GM21619 (cell line): ENCODE measurements at regions not wholly inside any gene's neighbourhood (a gene's known extent, or its start where the extent isn't known, plus 50 kb on each side); places are given as distances from the start of the nearest gene placed in this dataset.

Experiments used
- ATAC-seq: cut with Tn5 transposase; IDR thresholded peaks from one replicate; pipeline ENCODE4 v1.9.1; 2021; ENCODE audit not compliant: unreplicated experiment

DNA sequence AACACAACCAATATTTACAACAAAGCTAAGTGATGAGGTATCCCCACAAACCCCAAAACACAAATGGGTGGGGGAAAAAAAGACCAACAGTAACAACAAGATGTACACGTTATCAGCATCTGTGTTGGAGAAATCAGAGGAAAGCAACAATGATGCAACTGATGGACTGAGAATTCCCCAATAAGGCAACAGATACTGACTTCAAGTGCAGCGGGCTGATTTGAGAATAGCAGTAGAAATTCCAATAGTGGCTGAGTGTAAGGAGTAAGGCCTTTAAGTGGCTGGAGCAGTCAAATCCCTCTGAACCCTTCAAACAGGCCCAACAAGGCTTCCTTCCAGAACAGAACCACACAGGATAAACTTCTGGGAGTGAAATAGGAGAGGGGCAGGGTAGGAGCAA lies 97.6 kb downstream of the TM2D1 start:
- ATAC-seq: no peak

DNA sequence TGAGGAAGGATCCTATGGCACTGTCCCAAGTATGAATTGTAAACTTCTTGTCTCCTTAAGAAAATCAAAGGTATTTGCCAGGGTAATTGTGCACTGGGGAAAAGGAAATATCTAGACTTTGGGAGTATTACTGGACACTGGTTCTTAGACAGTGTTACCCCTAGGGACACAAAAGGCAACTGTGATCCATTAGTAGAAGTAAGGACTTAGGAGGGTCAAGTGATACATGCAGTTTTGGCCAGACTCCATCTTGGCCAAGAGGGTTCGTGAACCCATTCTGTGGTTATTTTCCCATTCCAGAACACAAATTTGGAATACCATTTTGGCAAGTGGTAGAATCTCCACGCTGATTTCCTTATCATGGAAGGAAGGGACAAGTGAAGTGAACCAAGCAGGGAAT lies 98.1 kb downstream of the TM2D1 start:
- no peak for ATAC-seq

DNA sequence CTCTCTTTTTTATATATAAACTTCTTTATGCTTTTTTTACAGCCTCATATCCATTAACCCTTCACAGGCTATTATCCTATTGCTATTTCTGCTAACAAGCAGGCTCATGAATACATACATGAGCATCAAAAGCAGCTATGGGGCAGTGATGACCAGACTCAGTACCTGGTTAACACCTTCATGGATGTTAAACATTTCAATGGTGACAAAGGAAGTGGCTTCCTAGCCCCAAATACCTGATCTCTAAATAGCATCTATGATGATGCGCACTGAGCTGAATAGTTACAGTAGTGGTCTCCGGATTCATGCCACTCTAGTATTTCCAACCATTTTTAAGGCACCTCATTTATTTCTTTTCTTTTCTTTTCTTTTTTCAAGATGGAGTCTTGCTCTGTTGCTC lies 101.1 kb downstream of the TM2D1 start:
- no peak for ATAC-seq

DNA sequence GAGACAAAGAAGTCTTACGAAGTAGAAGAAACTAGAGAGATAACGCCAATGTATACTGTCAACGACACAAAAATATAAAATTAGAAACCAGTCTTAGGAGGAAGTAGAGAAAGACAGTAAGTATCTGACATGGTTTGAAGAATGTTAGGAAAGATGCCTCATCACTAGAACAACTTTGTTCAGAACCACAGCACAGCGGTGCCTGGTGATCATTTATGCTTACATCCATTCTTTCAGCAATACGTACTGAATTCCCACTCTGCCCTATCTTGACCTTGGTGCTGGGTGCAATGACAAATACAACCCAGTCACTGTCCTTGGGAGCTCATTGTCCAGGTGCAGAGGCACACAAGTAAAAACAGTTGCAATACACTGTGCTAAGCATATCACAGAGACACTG lies 104.4 kb downstream of the TM2D1 start:
- no peak for ATAC-seq

DNA sequence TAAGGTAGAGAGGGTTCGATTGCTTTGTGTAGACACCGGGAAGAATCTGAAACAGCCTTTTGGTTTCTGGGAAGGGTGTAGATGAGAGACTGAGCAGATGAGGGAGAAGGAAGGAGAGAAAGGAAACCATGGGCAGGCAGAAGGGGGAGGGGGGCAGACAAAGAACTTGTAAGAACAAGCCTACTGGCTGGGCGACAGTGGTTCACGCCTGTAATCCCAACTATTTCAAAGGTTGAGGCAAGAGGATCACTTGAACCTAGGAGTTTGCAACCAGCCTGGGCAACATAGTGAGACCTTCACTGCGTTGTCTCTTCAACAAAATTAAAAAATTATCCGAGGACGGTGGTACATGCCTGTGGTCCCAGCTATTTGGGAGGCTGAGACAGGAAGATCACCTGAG lies 106.2 kb downstream of the TM2D1 start:
- no peak for ATAC-seq

DNA sequence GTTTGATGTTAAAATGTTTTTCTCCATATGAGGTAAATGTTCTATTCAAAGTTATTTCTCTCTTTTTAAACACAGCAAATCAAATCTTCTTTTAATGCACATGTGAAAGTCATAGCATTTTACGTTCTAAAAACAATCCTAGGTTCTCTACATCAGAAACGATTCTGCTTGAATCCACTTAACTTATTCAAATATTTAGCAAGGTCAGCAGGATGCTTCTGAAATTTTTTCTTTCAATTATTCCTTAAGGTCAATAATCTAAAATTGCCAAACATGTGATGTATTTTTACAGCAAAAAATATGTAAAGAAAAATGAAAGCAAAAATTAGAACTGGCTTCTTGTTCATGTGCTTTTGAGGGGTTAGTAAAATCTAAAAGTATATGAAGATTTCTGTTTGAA lies 106.7 kb downstream of the TM2D1 start:
- no peak for ATAC-seq

DNA sequence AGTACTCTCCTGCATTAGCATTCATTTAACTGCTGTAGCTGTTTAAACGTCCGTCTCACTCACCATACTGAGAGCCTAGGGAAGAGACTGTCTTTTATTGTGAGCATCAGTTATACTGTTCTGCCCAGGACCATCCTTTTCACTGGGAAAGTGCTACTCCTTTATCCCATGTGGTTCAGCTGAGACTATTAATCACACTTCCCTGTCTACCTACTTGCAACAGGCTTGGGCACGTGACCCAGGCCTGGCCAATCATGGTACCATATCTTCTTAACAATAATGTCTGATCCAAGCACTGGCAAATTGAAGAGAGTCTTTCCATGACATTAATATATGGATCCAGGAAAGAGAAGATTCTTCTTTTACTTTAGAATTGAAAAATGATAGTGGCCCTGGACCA lies 108.1 kb downstream of the TM2D1 start:
- ATAC-seq: no peak

DNA sequence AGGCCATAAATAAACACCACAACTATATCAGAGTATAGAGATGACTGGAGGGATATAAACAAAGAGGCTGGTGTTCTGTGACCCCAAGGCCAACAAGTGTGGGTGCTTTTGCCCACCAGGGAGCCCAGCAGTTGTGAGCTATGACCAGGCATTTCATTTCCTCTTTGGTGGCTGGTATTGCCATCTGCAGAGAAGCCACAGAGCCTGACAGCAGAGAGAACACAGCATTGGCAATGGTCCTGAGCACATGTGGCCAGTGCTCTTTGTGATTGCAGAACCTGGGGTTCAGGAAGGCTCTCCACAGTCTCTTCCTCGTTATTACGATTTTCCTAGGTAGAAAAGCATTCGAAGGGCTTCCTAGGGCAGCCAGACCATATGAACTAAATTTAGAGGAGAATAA lies 112.3 kb downstream of the TM2D1 start:
- ATAC-seq: no peak

DNA sequence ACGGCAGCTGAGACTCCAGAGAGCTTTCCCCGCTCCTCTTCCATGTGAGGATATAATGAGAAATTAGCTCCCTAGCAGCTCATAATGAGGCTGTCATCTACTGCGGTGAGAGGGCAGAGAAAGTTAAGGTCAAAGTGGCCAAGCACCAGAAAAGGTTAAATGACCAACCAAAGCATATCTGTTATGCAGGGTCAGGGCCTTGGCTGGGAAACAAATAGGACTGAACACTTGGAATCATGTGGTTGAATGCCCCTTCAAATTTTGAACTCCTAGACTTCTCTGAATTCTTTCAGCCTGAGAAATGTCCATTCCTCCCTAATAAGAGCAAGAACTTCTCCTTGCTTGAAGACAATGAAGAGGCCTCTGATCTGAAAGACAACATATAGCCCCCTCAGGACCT lies 115.9 kb downstream of the TM2D1 start:
- ATAC-seq: no peak

DNA sequence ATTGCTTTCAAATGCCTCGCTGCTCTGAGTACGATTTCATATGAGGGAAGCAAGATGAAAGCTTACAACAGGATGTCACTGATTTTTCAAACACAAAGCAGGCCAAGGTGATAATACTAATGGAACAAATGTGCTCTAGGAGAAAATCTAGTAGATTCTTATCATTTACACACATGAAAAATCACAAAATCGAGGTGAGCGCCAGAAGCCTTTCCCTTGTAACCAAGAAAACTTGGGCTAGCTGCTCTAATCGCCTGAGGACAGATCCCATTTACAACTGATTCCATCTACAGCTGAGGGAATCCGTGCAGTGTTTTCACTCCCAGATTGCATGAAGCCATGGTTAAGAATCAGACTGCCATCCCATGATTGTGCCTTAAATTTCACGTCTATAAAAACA lies 117.5 kb downstream of the TM2D1 start:
- no peak for ATAC-seq

DNA sequence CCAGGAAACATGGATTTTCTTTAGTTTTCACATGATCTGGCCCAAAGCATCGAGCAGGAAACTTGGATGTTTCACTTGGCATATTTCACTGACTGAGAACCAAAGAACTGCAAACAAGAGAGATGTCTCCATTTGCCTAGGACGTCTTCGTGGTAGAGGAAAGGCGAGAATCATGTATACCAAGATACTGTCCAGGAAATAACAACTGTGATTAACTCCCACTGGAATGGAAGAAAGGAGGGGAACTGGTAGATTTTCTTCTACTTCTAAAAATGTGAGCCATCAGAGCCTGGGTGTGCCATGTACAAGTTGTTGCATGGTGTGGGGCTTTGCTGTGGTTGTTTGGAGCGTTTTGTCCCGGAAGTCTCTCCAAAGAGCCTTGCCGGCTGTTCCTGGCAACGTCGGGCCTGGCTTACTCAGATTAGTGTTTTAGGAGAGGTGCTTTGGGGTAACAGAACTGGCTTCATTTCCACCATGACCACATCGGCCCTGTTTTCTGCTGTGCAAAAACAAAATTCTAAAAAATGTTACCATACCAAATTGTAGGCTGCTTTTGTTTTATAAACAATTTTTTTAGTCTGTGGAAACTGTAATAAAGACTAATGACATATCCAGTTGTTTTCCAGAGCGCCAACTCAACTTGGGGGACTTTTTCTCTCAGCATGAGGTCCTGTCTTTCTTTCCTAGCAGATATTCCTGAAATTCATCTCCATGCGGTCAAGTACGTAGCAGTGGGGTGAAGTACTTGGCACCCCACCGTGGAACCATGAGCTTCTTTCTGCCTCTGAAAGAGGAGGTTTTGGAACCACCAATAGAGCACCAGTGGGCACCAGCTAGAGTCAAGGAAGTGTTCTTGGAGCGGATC lies 118.3 kb downstream of the TM2D1 start:
- ATAC-seq: no peak

DNA sequence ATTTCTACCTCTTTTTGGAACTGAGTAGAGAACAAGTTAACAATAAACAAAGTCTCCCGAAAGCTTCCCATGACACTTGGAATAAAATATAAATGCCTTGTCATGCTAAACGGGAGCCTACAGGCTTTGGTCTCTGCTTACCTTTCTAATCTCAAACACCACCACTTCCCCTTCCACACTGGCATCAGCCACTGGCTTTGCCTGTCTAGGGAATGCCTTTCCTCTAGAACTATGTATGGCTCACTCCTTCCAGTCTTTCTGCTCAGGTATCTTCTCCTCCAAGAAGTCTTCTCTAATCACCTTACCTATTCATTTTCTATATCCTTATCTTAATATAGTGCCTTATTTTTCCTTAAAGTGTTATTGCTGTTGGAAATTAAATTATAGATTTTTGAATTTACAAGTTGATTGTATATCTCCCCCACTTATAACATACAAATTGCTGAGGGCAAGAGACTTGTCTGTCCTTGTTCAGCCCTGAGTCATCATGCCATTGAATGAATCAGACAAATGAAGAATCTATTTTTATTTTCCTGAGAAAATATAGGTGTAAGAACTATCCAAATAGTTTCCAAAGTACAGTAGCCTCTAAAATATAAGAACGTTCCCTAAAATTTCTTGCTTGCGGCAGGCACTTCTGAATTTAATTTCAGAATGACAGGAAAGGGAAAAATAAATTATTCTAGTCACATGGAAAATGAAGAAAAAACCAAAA lies 119.2 kb downstream of the TM2D1 start:
- ATAC-seq: no peak

DNA sequence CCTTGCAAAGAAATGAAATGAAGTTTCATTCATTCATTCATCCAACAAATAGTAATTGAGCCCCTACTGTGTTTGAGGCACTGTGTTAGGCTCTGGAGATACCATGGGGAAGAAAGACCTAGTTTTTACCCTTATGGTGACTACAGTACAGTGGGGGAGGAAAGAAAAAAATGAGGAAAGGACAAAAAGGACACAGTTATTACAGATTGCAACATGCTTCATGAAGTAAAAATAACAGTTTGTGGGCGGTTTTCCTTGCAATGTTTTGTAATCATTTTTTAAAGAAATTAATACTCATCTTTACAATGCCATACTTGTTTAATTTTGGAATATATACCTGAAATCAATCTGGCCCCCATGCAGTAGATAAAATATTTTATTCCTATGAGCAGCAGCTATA lies 120.3 kb downstream of the TM2D1 start:
- ATAC-seq: no peak

DNA sequence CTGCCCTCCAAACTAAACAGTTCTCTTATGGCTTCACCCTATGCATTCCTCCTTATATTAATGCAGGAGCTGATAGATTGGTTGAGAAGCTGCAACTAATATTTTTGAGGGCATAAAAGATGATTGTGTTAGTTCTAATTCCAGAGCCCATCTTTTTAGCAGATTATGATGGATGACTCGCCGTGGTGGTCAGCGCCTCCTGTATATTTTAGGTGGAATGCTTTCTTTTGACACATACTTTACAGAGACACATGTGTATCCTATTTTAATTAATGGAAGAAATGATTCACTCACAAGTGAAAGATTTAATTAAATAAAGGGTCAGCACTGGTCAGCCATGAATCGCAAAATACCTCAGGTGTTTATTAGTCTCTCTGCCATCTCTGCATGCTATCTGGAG lies 120.7 kb downstream of the TM2D1 start:
- ATAC-seq: no peak

DNA sequence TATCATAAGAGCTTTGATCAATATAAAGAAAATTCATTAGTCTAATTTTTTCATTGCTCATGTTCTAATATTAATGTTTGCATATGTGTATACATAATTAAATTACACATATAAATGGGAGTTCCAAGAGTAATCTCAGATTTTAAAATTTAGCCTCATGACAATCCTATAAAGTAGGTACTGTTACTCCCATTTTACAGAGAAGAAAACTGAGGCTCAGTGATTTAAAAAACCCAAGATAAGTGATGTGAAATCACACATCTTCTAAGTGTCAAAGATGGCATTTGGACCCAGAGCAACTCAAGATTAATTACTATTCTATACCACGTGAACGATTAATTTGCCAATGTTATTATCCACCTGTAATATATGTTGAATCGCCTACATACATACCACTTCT lies 122.3 kb downstream of the TM2D1 start:
- ATAC-seq: no peak

DNA sequence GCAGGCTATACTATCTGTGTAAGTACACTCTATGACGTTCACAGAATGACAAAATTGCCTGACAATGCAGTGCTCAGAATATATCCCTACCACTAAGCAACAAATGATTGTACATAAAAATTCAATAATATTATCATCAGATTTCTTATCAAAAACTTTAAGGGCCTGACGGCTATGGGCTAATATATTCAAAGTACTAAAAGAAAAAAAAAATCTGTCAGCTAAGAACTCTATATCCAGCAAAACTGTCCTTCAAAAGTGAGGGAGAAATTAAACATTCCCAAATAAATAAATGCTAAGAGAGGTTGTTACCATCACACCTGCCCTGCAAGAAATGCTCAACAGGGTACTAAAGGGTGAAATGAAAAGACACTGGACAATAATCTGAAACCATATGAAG lies 127.3 kb downstream of the TM2D1 start:
- no peak for ATAC-seq

DNA sequence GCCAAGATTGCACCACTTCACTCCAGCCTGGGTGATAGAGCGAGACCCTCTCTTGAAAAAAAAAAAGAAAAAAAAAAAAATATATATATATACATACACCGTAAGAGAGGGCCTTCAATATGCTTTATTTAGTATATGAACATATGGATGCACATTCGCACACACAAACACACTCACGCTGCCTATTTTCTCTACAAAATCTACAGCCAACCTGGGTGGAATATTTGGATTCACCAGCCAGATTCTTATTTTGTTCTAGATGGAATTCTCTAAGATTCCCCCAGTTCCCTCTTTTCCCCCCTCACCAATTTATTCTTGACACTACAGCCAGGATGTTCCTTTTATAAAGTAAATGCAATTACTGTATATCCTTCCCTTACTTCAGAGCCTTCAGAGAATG lies 131.6 kb downstream of the TM2D1 start:
- ATAC-seq: no peak

DNA sequence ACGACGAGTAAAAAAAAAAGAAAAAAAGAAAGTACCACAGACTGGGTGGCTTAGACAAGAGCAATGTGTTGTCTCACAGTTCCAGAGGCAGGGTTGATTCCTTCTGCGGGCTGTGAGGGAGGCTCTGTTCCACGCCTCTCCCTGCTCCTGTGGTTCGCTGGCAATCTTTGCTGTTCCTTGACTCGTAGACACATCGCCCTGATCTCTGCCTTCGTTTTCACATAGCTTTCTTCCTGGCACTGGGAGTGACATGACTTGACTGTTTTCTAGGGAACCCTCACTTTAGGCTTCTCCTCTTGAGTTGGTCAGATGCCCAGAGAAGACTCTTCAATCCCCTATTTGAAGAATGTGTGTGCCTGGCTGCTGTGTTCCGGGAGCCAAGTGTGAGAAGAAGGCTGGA lies 133.6 kb downstream of the TM2D1 start:
- no peak for ATAC-seq

DNA sequence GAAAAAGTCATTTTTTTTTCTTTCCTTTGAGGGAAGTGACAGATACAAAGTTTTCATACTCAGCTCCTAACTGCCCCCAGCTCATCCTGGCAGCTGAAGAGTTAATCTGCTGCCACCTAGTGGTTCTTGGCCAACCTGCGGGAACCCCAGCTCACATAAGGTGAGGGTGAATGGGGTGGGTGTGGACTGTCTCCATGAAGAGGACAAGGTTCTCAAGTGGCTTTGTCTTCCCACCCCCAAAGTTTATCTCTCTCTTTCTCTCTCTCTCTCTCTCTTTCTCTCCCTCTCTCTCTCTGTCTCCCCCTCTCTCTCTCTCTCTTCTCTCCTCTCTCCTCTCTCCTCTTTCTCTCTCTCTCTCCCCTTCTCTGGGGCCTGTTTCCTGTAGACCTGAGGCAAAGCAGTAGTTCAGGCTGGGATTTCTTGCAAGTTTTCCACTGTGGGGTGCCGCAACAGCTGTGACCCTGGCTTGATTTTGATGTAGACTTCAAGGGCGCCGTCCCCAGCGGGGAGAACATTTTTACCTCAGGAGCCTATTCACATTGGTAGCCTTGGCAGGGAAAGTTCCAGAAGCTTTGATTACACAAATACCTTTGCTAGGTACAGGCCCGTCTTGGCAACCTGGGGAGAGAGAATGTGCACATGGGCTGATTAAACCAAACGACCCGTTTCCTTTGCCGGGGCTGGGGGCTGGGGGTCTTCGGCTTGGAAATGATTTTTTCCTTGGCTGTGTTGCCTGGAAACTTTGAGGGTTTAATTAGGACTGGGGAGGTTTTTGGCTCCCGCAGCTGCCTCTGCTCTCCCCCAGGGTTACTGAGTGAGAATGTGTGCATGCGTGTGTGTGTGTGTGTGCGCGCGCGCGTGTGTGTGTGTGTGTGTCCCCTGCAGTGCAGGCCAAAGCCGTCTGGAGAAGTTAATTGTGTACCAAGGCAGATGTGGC lies 135.9 kb downstream of the TM2D1 start:
- ATAC-seq: peak; percentile 87

DNA sequence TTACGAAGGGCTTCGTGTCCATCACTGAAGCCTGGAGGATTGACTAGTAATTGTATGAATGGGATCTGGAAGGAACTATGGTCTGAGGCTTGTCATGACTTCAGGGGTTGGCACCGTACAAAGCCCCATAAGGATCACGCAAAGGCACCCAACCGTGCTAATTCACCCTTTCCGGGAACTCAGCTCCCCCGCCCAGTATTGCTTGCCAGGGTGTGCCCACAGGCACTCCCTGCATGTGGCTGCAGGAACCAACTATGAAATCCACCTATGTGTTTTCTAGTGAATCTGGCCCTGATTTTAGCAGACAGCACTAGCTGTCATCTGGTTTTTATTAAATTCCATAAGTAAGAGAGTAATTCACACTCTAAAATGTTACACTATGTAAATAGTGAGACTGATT lies 139.2 kb downstream of the TM2D1 start:
- no peak for ATAC-seq

DNA sequence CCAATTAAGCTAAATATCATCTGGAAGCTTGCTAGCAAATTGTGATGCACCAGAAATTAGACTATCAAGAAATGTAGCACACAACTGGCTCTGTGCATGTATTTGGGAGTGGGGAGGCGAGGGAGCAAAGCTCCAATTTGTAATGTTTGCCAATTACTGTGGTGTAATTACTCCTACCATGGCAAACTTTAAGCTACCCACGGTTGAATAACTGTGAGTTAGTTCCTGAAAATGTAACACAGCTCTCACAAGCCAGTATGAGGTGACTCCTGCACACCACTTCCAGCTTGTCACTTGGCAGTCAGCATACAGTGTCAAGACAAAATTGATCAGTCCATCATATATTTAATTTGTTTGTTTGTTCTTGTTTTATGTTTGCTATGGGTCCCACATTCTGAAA lies 141.2 kb downstream of the TM2D1 start:
- ATAC-seq: no peak

DNA sequence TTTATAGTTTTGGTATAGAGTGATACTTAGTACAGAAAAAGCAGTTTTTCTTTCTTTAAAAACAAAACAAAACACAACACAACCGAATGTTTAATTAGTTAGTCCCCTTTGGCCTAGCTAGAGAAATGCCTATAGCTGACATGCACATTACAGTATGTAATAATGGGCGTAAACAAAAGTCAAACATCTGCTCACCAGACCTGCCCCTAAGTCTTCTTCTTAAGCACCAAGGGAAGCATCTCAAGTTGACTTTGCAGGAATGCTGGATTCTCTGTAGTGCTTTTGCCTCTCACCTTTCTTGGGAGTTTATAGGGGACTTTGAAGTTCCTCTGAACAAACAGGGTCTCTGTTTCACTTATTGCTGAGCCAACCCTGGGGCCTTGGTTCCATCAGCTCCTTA lies 143.7 kb downstream of the TM2D1 start:
- no peak for ATAC-seq
